ENCODE measurements at regions not wholly inside any gene's neighbourhood (a gene's known extent, or its start where the extent isn't known, plus 50 kb on each side); places are given as distances from the start of the nearest gene placed in this dataset.

- in situ Hi-C loops (cut with HindIII; ENCODE audit: low pct_ligation_motif_present, low sequenced_read_pairs) = no loop called here
Observed at GRCh38 chr2:128606837-128607236, 288.2 kb upstream of the HS6ST1 start.

GRCh38 chr2:128607440-128607839 is 288.8 kb upstream of the HS6ST1 start:
- no peak for TF ChIP-seq CTCF (IDR thresholded peaks at IDR 0.05; ENCODE audit: low read depth, low read length, missing control alignments)
- Histone ChIP-seq H3K36me3 (replicated peaks) (no peaks in the 10 kb centered on the region), H3K27ac (no peak overlapping the region), H3K27me3 (replicated peaks) (no peaks in the 10 kb centered on the region), H3K4me3 (ENCODE audit: low read depth, low read length) (no peak overlapping the region)
- DNase-seq = no peak
- in situ Hi-C loops (cut with HindIII; ENCODE audit: low pct_ligation_motif_present, low sequenced_read_pairs) = no loop called here

More at GRCh38 chr2:128606837-128607236, 288.2 kb upstream of the HS6ST1 start:
- Histone ChIP-seq H3K36me3 (replicated peaks) (no peaks in the 10 kb centered on the region), H3K27me3 (replicated peaks) (no peaks in the 10 kb centered on the region), H3K4me3 (ENCODE audit: low read depth, low read length) (no peak overlapping the region), H3K27ac (no peak overlapping the region)
- no peak for DNase-seq
- no peak for TF ChIP-seq CTCF (IDR thresholded peaks at IDR 0.05; ENCODE audit: low read depth, low read length, missing control alignments)

GRCh38 chr2:128607911-128608506 is 289.3 kb upstream of the HS6ST1 start:
- H3K4me3 ChIP-seq (ENCODE audit: low read depth, low read length) = peak overlapping the region; percentile 29
- no peak for DNase-seq
- no peaks in the 10 kb centered on the region for H3K36me3 ChIP-seq (replicated peaks)
- no peak overlapping the region for H3K27ac ChIP-seq
- in situ Hi-C loops (cut with HindIII; ENCODE audit: low pct_ligation_motif_present, low sequenced_read_pairs) = no loop called here
- TF ChIP-seq CTCF (IDR thresholded peaks at IDR 0.05; ENCODE audit: low read depth, low read length, missing control alignments) = peak; percentile 14
- H3K27me3 ChIP-seq (replicated peaks) = no peaks in the 10 kb centered on the region

DNA sequence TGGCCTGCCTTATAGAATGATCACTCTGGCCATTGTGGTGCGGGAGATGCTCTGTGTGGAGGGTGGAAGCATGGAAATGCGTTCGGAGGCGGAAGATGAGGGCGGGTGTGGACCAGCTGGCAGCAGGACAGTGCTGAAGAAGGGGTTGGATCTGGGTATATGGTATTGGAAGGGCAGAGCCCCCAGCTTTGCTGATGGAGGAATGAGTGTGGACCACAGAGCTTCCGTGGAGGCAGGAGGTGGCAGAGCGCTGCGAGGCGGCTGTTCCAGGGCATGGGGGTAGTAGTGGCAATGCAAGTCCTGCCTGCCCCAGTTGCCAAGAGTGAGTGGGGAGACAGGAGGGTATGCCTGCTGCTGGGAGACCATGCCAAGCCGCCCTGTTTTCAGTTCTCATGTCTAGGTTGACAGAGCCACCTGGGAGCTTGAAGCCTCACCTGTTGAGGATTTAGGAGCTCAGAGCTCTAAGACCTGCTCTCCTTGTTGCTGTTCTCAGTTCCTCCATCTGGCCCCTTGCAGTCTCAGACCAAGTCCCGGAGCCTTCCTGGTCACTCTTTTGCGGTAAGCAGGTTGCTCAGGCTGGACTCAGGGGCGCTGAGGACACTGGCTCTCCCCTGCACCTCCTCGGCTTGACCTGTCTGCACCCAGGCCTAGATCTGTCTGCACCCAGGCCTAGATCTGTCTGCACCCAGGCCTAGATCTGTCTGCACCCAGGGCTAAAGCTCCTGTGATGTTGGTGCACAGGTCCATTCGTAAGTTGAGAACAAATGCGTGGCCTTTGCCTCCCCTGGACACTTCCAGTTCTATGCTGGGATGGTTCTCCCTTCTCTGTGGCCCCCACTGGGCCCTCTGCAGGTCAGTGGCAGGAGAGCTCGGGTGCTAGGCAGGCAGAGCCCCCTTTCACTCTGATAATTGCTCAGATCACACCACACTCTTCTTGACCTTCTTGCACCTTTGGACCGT is 290.5 kb upstream of the HS6ST1 start:
- Histone ChIP-seq H3K27ac (no peak overlapping the region), H3K36me3 (replicated peaks) (no peaks in the 10 kb centered on the region), H3K4me3 (ENCODE audit: low read depth, low read length) (no peak overlapping the region), H3K27me3 (replicated peaks) (no peaks in the 10 kb centered on the region)
- no peak for TF ChIP-seq CTCF (IDR thresholded peaks at IDR 0.05; ENCODE audit: low read depth, low read length, missing control alignments)
- in situ Hi-C loops (cut with HindIII; ENCODE audit: low pct_ligation_motif_present, low sequenced_read_pairs) = no loop called here
- no peak for DNase-seq

GRCh38 chr2:128610496-128610895 is 291.8 kb upstream of the HS6ST1 start:
- Histone ChIP-seq H3K4me3 (ENCODE audit: low read depth, low read length) (no peak overlapping the region), H3K36me3 (replicated peaks) (no peaks in the 10 kb centered on the region), H3K27me3 (replicated peaks) (no peaks in the 10 kb centered on the region), H3K27ac (no peak overlapping the region)
- TF ChIP-seq CTCF (IDR thresholded peaks at IDR 0.05; ENCODE audit: low read depth, low read length, missing control alignments) = no peak
- in situ Hi-C loops (cut with HindIII; ENCODE audit: low pct_ligation_motif_present, low sequenced_read_pairs) = no loop called here
- no peak for DNase-seq

All from brain microvascular endothelial cell (primary cell).